ENCODE measurements at regions not wholly inside any gene's neighbourhood (a gene's known extent, or its start where the extent isn't known, plus 50 kb on each side); places are given as distances from the start of the nearest gene placed in this dataset.

DNA sequence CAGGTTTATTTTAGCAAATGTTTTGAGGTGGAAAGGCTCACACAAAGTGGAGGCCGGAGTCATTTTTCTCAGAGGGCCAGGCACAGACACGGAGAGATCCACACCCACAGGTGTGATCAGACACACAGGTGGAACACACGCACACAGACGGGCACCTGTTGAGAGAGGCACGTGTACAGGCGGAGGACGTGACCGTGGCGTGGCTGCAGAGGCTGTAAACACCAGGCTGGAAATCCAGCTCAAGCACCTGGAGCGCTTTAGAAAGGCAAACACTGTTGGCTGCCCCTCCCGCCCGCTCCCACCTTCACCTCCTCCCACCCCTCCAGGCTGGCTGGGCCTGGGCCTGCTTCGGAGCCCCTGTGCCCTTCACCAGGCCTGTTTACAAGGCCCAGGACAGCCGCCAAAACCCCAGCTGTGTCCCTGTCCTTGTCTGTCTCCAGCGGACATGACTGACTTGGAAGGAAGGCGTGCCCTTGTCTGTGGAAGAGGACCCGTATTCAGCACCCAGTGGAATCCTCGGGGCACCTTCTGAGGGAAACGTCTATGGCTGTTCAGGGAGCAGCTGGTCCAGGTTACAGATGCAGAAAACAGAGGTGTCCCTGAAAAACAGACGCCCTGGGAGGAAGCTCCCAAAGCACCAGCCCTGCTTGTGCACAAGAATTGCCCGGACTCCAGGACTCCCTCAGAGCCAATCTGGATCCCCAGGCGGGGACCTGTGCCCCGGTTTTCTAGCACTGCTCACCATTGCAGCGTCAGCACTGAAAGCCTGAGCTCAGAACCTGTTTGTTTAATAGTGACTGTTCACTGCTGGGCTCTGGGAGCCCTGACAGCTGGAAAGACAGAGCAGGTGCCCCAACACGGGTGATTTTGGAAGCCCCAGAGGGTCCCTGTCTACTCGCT is 134.3 kb upstream of the HAAO start:
- no peaks in the 10 kb centered on the region for H3K36me3 ChIP-seq (ENCODE audit: control insufficient read depth in 4 of 4, insufficient read depth in 4 of 4, low read length in 4 of 4)
- no peaks in the 10 kb centered on the region for H3K27me3 ChIP-seq (ENCODE audit: control insufficient read depth in 3 of 3, insufficient read depth in 3 of 3, low read length in 2 of 3)
- H3K27ac ChIP-seq (ENCODE audit: low read depth in 1 of 2, low read length in 1 of 2) = peak overlapping the region; percentile 83 to 84
- no peak for TF ChIP-seq CTCF (IDR thresholded peaks at IDR 0.05; ENCODE audit: control extremely low read depth, extremely low read depth)
- H3K9me3 ChIP-seq (ENCODE audit: control insufficient read depth in 4 of 4, insufficient read depth in 3 of 4, low read length in 3 of 4) = no peaks in the 10 kb centered on the region
- DNase-seq (peak in 2 of 3 donors; percentile 51 to 63), ATAC-seq (ENCODE audit: insufficient read depth, low FRiP score) (no peak)
- peaks cover 12 to 76% (median 67%) of the 10 kb centered on the region in 5 donors for H3K4me1 ChIP-seq (ENCODE audit: control insufficient read depth in 5 of 5, insufficient read depth in 5 of 5, low read length in 5 of 5)
- no peak overlapping the region for H3K4me3 ChIP-seq
- 52 to 64% methylated on average over 26 of the region's 26 CpGs for WGBS, 2 donors
- peak overlapping the region in 1 of 2 donors; percentile 24 for H3K9ac ChIP-seq (ENCODE audit: insufficient read depth in 1 of 2, low read length in 2 of 2)

- no peak for ATAC-seq (ENCODE audit: insufficient read depth, low FRiP score)
- TF ChIP-seq CTCF (IDR thresholded peaks at IDR 0.05; ENCODE audit: control extremely low read depth, extremely low read depth) = no peak
- Histone ChIP-seq H3K9ac (ENCODE audit: insufficient read depth in 1 of 2, low read length in 2 of 2) (no peak overlapping the region), H3K27me3 (ENCODE audit: control insufficient read depth in 3 of 3, insufficient read depth in 3 of 3, low read length in 2 of 3) (no peaks in the 10 kb centered on the region), H3K27ac (ENCODE audit: low read depth in 1 of 2, low read length in 1 of 2) (peak overlapping the region; percentile 83 to 84), H3K9me3 (ENCODE audit: control insufficient read depth in 4 of 4, insufficient read depth in 3 of 4, low read length in 3 of 4) (no peaks in the 10 kb centered on the region), H3K4me3 (no peak overlapping the region), H3K4me1 (ENCODE audit: control insufficient read depth in 5 of 5, insufficient read depth in 5 of 5, low read length in 5 of 5) (peaks cover 10 to 69% (median 60%) of the 10 kb centered on the region in 5 donors), H3K36me3 (ENCODE audit: control insufficient read depth in 4 of 4, insufficient read depth in 4 of 4, low read length in 4 of 4) (no peaks in the 10 kb centered on the region)
- peak; percentile 67 to 79 (median 69) for DNase-seq
- 43 to 63% methylated on average over 12 of the region's 12 CpGs for WGBS, 2 donors
Observed at GRCh38 chr2:42925742-42926433, 133.5 kb upstream of the HAAO start.

- TF ChIP-seq CTCF (IDR thresholded peaks at IDR 0.05; ENCODE audit: control extremely low read depth, extremely low read depth) = no peak
- H3K27me3 ChIP-seq (ENCODE audit: control insufficient read depth in 3 of 3, insufficient read depth in 3 of 3, low read length in 2 of 3) = no peaks in the 10 kb centered on the region
- peaks cover 8 to 58% (median 55%) of the 10 kb centered on the region in 5 donors for H3K4me1 ChIP-seq (ENCODE audit: control insufficient read depth in 5 of 5, insufficient read depth in 5 of 5, low read length in 5 of 5)
- peaks cover 0 to under 1% (median 0%) of the 10 kb centered on the region in 4 donors for H3K9me3 ChIP-seq (ENCODE audit: control insufficient read depth in 4 of 4, insufficient read depth in 3 of 4, low read length in 3 of 4)
- DNase-seq = peak in 1 of 3 donors; percentile 38
- no peaks in the 10 kb centered on the region for H3K36me3 ChIP-seq (ENCODE audit: control insufficient read depth in 4 of 4, insufficient read depth in 4 of 4, low read length in 4 of 4)
- peak overlapping the region; percentile 83 for H3K27ac ChIP-seq (ENCODE audit: low read depth in 1 of 2, low read length in 1 of 2)
- H3K9ac ChIP-seq (ENCODE audit: insufficient read depth in 1 of 2, low read length in 2 of 2) = peak overlapping the region in 1 of 2 donors; percentile 72
- ATAC-seq (ENCODE audit: insufficient read depth, low FRiP score) = no peak
- H3K4me3 ChIP-seq = no peak overlapping the region
- WGBS, 2 donors = 36 to 49% methylated on average over 12 of the region's 12 CpGs
Observed at GRCh38 chr2:42924418-42924886, 132.1 kb upstream of the HAAO start.
